ENCODE measurements at regions not wholly inside any gene's neighbourhood (a gene's known extent, or its start where the extent isn't known, plus 50 kb on each side); places are given as distances from the start of the nearest gene placed in this dataset.

DNA sequence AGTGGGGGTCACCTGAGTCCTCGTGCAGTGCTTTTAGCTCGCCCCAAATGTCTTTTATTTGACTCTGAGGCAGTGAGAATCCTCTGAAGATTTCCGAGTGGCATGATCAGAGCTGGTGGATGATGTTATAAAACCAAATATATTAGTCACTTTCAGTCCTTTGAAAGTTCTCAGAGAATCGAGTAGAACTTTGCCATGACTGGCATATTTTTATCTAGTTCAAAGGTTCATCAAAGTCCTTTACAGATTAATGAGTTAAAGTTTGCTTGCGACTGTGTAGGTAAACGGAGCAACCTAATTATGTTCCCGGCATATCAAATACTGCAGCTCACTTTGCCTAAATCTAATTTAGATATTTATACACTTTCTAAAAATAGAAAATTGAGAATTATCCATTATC, 498.5 kb upstream of the NOX3 start:
- no peaks in the 10 kb centered on the region for H3K9me3 ChIP-seq (ENCODE audit: low read depth)

DNA sequence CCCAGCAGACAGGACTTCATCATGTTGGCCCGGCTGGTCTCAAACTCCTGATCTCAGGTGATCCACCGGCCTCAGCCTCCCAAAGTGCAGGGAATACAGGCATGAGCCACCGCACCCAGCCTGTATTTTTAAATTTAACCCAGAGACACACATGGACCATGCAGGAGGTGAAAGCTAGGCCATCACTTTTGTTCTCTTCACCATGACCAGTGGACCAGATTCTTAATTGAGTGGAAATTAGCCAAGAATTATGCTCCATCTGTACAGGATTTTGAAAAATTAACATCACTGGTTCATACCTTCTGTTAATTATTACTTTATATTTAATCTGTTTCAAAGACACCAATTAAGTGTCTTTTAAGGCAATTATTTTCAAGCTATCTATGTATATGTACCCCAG, 493.6 kb upstream of the NOX3 start:
- no peaks in the 10 kb centered on the region for H3K27me3 Mint-ChIP-seq (ENCODE audit: insufficient read depth, low read depth)
- no peaks in the 10 kb centered on the region for H3K9me3 Mint-ChIP-seq
- Histone ChIP-seq H3K9ac (no peak overlapping the region), H3K79me2 (ENCODE audit: low read depth) (no peaks in the 10 kb centered on the region), H3K9me3 (ENCODE audit: low read depth) (no peaks in the 10 kb centered on the region), H4K20me1 (ENCODE audit: low read depth) (no peaks in the 10 kb centered on the region), H3K4me3 (no peak overlapping the region), H3K4me2 (no peak overlapping the region), H3K4me1 (no peaks in the 10 kb centered on the region), H2AFZ (replicated peaks) (no peak overlapping the region), H3F3A (ENCODE audit: low read depth) (no peaks in the 10 kb centered on the region), H3K36me3 (no peaks in the 10 kb centered on the region), H3K27ac (no peak overlapping the region), H3K27me3 (no peaks in the 10 kb centered on the region)
- H3K4me1 Mint-ChIP-seq: no peaks in the 10 kb centered on the region
- no peaks in the 10 kb centered on the region for H3K36me3 Mint-ChIP-seq
- H3K27ac Mint-ChIP-seq: no peak overlapping the region
- TF ChIP-seq EZH2phosphoT487 (IDR thresholded peaks at IDR 0.05) (no peak), EZH2 (IDR thresholded peaks at IDR 0.05) (no peak)
- TF ChIP-seq, protein P1, sequence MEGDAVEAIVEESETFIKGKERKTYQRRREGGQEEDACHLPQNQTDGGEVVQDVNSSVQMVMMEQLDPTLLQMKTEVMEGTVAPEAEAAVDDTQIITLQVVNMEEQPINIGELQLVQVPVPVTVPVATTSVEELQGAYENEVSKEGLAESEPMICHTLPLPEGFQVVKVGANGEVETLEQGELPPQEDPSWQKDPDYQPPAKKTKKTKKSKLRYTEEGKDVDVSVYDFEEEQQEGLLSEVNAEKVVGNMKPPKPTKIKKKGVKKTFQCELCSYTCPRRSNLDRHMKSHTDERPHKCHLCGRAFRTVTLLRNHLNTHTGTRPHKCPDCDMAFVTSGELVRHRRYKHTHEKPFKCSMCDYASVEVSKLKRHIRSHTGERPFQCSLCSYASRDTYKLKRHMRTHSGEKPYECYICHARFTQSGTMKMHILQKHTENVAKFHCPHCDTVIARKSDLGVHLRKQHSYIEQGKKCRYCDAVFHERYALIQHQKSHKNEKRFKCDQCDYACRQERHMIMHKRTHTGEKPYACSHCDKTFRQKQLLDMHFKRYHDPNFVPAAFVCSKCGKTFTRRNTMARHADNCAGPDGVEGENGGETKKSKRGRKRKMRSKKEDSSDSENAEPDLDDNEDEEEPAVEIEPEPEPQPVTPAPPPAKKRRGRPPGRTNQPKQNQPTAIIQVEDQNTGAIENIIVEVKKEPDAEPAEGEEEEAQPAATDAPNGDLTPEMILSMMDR (IDR thresholded peaks at IDR 0.05): no peak
- no peak for DNase-seq (ENCODE audit: low spot score)
- H3K4me3 Mint-ChIP-seq: no peak overlapping the region

More for the DNA sequence above, 498.5 kb upstream of the NOX3 start:
- H3K36me3 ChIP-seq: no peaks in the 10 kb centered on the region
- H3K4me1 ChIP-seq: no peaks in the 10 kb centered on the region
- no peak overlapping the region for H3K9ac ChIP-seq
- no peak overlapping the region for H3K4me3 ChIP-seq
- no peak overlapping the region for H3K4me2 ChIP-seq
- Mint-ChIP-seq H3K36me3 (no peaks in the 10 kb centered on the region), H3K4me1 (no peaks in the 10 kb centered on the region), H3K27me3 (ENCODE audit: insufficient read depth, low read depth) (no peaks in the 10 kb centered on the region), H3K4me3 (no peak overlapping the region), H3K9me3 (no peaks in the 10 kb centered on the region), H3K27ac (no peak overlapping the region)
- no peak overlapping the region for H2AFZ ChIP-seq (replicated peaks)
- H4K20me1 ChIP-seq (ENCODE audit: low read depth): no peaks in the 10 kb centered on the region
- H3K79me2 ChIP-seq (ENCODE audit: low read depth): no peaks in the 10 kb centered on the region
- TF ChIP-seq, protein P1 (IDR thresholded peaks at IDR 0.05): no peak
- TF ChIP-seq EZH2phosphoT487 (IDR thresholded peaks at IDR 0.05): no peak
- TF ChIP-seq EZH2 (IDR thresholded peaks at IDR 0.05): no peak
- H3K27me3 ChIP-seq: no peaks in the 10 kb centered on the region
- H3F3A ChIP-seq (ENCODE audit: low read depth): no peaks in the 10 kb centered on the region
- H3K27ac ChIP-seq: no peak overlapping the region
- DNase-seq (ENCODE audit: low spot score): no peak

DNA sequence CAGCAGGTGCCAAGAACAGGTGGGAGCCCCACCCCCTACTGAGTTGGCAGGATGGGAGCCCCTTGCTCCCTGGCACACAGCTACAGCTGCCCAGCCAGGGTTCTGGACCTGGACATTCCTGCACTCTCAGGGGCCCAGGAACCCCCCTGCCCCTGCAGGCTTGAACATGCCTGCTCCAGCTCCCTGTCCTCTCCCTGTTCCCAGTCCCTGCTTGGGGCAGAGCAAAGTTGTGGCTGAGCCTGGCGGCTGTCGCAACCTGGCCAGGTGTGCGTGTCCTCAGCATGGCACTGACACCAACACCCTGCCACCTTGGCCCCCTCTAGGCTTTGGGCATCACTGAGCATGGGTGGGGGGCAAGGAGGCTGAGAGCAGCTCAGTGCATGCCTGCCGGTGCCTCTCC, 491.2 kb upstream of the NOX3 start:
- no peaks in the 10 kb centered on the region for H3K36me3 Mint-ChIP-seq
- Histone ChIP-seq H3K9ac (no peak overlapping the region), H3K9me3 (ENCODE audit: low read depth) (no peaks in the 10 kb centered on the region), H2AFZ (replicated peaks) (no peak overlapping the region), H3K4me1 (no peaks in the 10 kb centered on the region), H4K20me1 (ENCODE audit: low read depth) (no peaks in the 10 kb centered on the region), H3K79me2 (ENCODE audit: low read depth) (no peaks in the 10 kb centered on the region), H3K27ac (no peak overlapping the region), H3K27me3 (no peaks in the 10 kb centered on the region), H3K36me3 (no peaks in the 10 kb centered on the region), H3K4me2 (no peak overlapping the region), H3K4me3 (no peak overlapping the region), H3F3A (ENCODE audit: low read depth) (no peaks in the 10 kb centered on the region)
- no peaks in the 10 kb centered on the region for H3K27me3 Mint-ChIP-seq (ENCODE audit: insufficient read depth, low read depth)
- H3K4me3 Mint-ChIP-seq: no peak overlapping the region
- H3K4me1 Mint-ChIP-seq: no peaks in the 10 kb centered on the region
- TF ChIP-seq EZH2phosphoT487 (IDR thresholded peaks at IDR 0.05): no peak
- TF ChIP-seq EZH2 (IDR thresholded peaks at IDR 0.05): no peak
- TF ChIP-seq, protein P1 (IDR thresholded peaks at IDR 0.05): no peak
- DNase-seq (ENCODE audit: low spot score): no peak
- H3K27ac Mint-ChIP-seq: no peak overlapping the region
- H3K9me3 Mint-ChIP-seq: no peaks in the 10 kb centered on the region

All from neural progenitor cell (in vitro differentiated cells).